GM23338 (cell line): ENCODE measurements at regions not wholly inside any gene's neighbourhood (a gene's known extent, or its start where the extent isn't known, plus 50 kb on each side); places are given as distances from the start of the nearest gene placed in this dataset.

Experiments
- ATAC-seq: fragments of 200-7000 bp; cut with Tn5 transposase; 3 replicates; pipeline ENCODE4 v1.9.1; 2020
- DNase-seq: peaks from one replicate; pipeline ENCODE4 v3.0.0-alpha.2; 2015; ENCODE audit warnings: low spot score
- H2AFZ ChIP-seq: fragments of 200-600 bp; sonication (generic); 2 replicates; pipeline ENCODE4 v1.8.0; 2016; ENCODE audit warnings: antibody characterized with exemption, mild to moderate bottlenecking, moderate library complexity
- H3F3A ChIP-seq: fragments of 200-600 bp; sonication (generic); replicated peaks from 2 replicates; pipeline ENCODE4 v1.8.0; 2017; ENCODE audit warnings: antibody characterized with exemption, mixed run types, low read depth
- H3K27ac ChIP-seq: fragments of 200-600 bp; sonication (generic); 2 replicates; pipeline ENCODE4 v1.6.1; 2016; ENCODE audit warnings: low read depth
- H3K27me3 ChIP-seq: fragments of 200-600 bp; sonication (generic); 2 replicates; pipeline ENCODE4 v1.8.0; 2016; ENCODE audit warnings: mild to moderate bottlenecking, mixed run types, moderate library complexity; ENCODE audit not compliant: insufficient read depth
- H3K36me3 ChIP-seq: fragments of 200-600 bp; sonication (generic); 2 replicates; pipeline ENCODE4 v1.8.0; 2016; ENCODE audit warnings: mild to moderate bottlenecking; ENCODE audit not compliant: insufficient read depth
- H3K4me1 ChIP-seq: fragments of 200-600 bp; sonication (generic); 2 replicates; pipeline ENCODE4 v1.8.0; 2016; ENCODE audit warnings: mild to moderate bottlenecking, moderate library complexity; ENCODE audit not compliant: insufficient read depth
- H3K4me2 ChIP-seq: fragments of 200-600 bp; sonication (generic); 2 replicates; pipeline ENCODE4 v1.7.1; 2017; ENCODE audit warnings: mixed run types
- H3K4me3 ChIP-seq: fragments of 200-600 bp; sonication (generic); 2 replicates; pipeline ENCODE4 v1.6.1; 2016; ENCODE audit warnings: mixed run types
- H3K79me2 ChIP-seq: fragments of 200-600 bp; sonication (generic); replicated peaks from 2 replicates; pipeline ENCODE4 v1.8.0; 2017; ENCODE audit warnings: mild to moderate bottlenecking; ENCODE audit not compliant: insufficient read depth
- H3K9me2 ChIP-seq: fragments of 200-600 bp; sonication (generic); 2 replicates; pipeline ENCODE4 v1.8.0; 2017; ENCODE audit not compliant: insufficient read depth
- H4K20me1 ChIP-seq: fragments of 200-600 bp; sonication (generic); replicated peaks from 2 replicates; pipeline ENCODE4 v1.8.0; 2017; ENCODE audit warnings: mild to moderate bottlenecking; ENCODE audit not compliant: insufficient read depth
- H3K27ac Mint-ChIP-seq: 2 replicates; pipeline ENCODE4 v1.8.0; 2020; ENCODE audit warnings: inconsistent platforms, mild to moderate bottlenecking, moderate library complexity, mixed read lengths
- H3K27me3 Mint-ChIP-seq: 3 replicates; pipeline ENCODE4 v1.8.0; 2022; ENCODE audit warnings: low read depth, mild to moderate bottlenecking, moderate library complexity, mixed read lengths, inconsistent platforms; ENCODE audit not compliant: insufficient read depth, poor library complexity
- H3K36me3 Mint-ChIP-seq: 3 replicates; pipeline ENCODE4 v1.8.0; 2021; ENCODE audit warnings: low read depth, mild to moderate bottlenecking, inconsistent platforms, moderate library complexity, mixed read lengths
- H3K4me1 Mint-ChIP-seq: 3 replicates; pipeline ENCODE4 v1.8.0; 2020; ENCODE audit warnings: mild to moderate bottlenecking, inconsistent platforms, mixed read lengths
- H3K4me3 Mint-ChIP-seq: 3 replicates; pipeline ENCODE4 v1.8.0; 2021; ENCODE audit warnings: moderate library complexity, mild to moderate bottlenecking, inconsistent platforms, mixed read lengths
- H3K9me3 Mint-ChIP-seq: 3 replicates; pipeline ENCODE4 v1.8.0; 2020; ENCODE audit warnings: moderate library complexity, mild to moderate bottlenecking, inconsistent platforms, mixed read lengths
- EZH2 ChIP-seq: fragments of 200-600 bp; sonication (generic); IDR thresholded peaks from one replicate; pipeline ENCODE4 v1.8.0; 2017; ENCODE audit warnings: antibody characterized with exemption, mild to moderate bottlenecking, low read depth; ENCODE audit not compliant: unreplicated experiment
- EZH2phosphoT487 ChIP-seq: fragments of 200-600 bp; sonication (generic); IDR thresholded peaks from one replicate; pipeline ENCODE4 v1.8.1; 2018; ENCODE audit warnings: antibody characterized with exemption; ENCODE audit not compliant: unreplicated experiment
- JUNB ChIP-seq: IDR thresholded peaks from one replicate; pipeline ENCODE4 v1.6.1; 2016; ENCODE audit warnings: antibody characterized with exemption; ENCODE audit not compliant: unreplicated experiment
- NANOG ChIP-seq: IDR thresholded peaks from 2 replicates; pipeline ENCODE4 v1.6.1; 2016; ENCODE audit warnings: antibody characterized with exemption, borderline replicate concordance
- POLR2AphosphoS5 ChIP-seq: IDR thresholded peaks from 2 replicates; pipeline ENCODE4 v1.6.1; 2016; ENCODE audit warnings: antibody characterized with exemption, low read depth
- STAT1 ChIP-seq: IDR thresholded peaks from one replicate; pipeline ENCODE4 v1.6.1; 2016; ENCODE audit warnings: antibody characterized with exemption; ENCODE audit not compliant: unreplicated experiment
- ZNF331 ChIP-seq: fragments of 250-450 bp; sonication (Bioruptor Pico); IDR thresholded peaks from 2 replicates; pipeline ENCODE4 v1.5.0; 2020; ENCODE audit warnings: low read depth, mild to moderate bottlenecking, moderate library complexity
- TF ChIP-seq, protein P1 (sequence below), 2 experiments: fragments of 200-600 bp in 1 of 2; sonication (generic) in 1 of 2; conservative IDR thresholded peaks; 2 replicates each; pipeline versions ENCODE4 v1.5.1 to v1.6.1; 2016 to 2017; ENCODE audit warnings: antibody characterized with exemption in 2 of 2, low read depth in 2 of 2, mild to moderate bottlenecking in 2 of 2, moderate library complexity in 1 of 2
- TF ChIP-seq, protein P2 (sequence below): IDR thresholded peaks from 2 replicates; pipeline ENCODE4 v1.6.1; 2016; ENCODE audit warnings: antibody characterized with exemption
- TF ChIP-seq, protein P3 (sequence below): fragments of 250-450 bp; sonication (Bioruptor Pico); IDR thresholded peaks from 2 replicates; pipeline ENCODE4 v1.5.0; 2020; ENCODE audit warnings: mild to moderate bottlenecking, moderate library complexity

DNA sequence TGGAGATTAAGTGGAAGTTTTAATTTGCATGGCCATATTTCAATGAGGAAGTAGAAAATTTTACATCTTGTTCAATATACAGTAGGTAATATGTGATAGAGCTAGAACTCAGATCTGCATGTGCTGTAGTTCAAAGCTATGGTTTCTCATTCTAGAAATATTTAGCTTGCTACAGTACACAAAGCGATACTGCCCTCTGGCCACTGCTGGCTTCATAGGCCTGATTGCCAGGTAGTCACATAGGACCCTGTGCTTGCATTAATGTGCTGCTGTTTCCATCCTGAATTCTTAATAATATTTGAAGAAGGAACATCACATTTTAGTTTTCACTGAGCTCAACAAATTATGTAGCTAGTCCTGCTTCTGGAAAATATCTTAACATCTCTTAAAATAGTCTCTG lies 87.0 kb downstream of the PLSCR2 start:
- peak; percentile 68 for ATAC-seq
- Histone ChIP-seq H3K27me3 (no peaks in the 10 kb centered on the region), H3K36me3 (no peaks in the 10 kb centered on the region), H2AFZ (no peak overlapping the region), H3K4me2 (no peak overlapping the region), H4K20me1 (no peaks in the 10 kb centered on the region), H3K79me2 (no peaks in the 10 kb centered on the region), H3K27ac (no peak overlapping the region), H3K9me2 (no peaks in the 10 kb centered on the region), H3F3A (no peaks in the 10 kb centered on the region), H3K4me1 (peaks cover 6% of the 10 kb centered on the region; the same call in 1 of the 2 replicates), H3K4me3 (no peak overlapping the region)
- no peak overlapping the region for H3K27ac Mint-ChIP-seq
- peaks cover 10% of the 10 kb centered on the region; the same call in 2 of the 3 replicates for H3K4me1 Mint-ChIP-seq
- H3K9me3 Mint-ChIP-seq: no peaks in the 10 kb centered on the region; the same call in 2 of the 3 replicates
- H3K36me3 Mint-ChIP-seq: no peaks in the 10 kb centered on the region; the same call in 2 of the 3 replicates
- no peak for TF ChIP-seq EZH2phosphoT487
- TF ChIP-seq, protein P1, sequence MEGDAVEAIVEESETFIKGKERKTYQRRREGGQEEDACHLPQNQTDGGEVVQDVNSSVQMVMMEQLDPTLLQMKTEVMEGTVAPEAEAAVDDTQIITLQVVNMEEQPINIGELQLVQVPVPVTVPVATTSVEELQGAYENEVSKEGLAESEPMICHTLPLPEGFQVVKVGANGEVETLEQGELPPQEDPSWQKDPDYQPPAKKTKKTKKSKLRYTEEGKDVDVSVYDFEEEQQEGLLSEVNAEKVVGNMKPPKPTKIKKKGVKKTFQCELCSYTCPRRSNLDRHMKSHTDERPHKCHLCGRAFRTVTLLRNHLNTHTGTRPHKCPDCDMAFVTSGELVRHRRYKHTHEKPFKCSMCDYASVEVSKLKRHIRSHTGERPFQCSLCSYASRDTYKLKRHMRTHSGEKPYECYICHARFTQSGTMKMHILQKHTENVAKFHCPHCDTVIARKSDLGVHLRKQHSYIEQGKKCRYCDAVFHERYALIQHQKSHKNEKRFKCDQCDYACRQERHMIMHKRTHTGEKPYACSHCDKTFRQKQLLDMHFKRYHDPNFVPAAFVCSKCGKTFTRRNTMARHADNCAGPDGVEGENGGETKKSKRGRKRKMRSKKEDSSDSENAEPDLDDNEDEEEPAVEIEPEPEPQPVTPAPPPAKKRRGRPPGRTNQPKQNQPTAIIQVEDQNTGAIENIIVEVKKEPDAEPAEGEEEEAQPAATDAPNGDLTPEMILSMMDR (conservative IDR thresholded peaks at IDR 0.05; ENCODE audit: low read depth in 2 of 2): peak; percentile 51 to 73; a peak in 3 of 4 replicates
- peaks cover 3% of the 10 kb centered on the region for H3K27me3 Mint-ChIP-seq
- no peak overlapping the region for H3K4me3 Mint-ChIP-seq
- DNase-seq: peak; percentile 53

DNA sequence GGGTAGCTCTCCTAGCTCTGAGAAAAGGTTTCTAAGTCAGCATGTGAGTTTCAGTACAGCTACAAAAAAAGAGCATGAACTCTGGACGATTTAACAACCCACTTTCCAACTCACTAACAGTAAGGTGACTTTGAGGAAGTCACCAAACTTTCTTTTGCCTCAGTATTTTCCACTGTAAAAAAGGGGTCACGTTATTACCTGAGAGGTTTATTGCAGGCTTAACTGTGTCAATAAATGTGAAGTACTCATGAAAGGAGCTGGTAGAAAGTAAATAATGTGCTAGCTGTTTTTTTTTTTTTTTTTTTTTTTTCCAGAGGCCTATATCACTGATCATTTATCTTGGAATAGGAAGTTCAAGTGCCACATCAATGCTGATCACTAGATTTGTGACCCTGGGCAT lies 89.3 kb downstream of the PLSCR2 start:
- Histone ChIP-seq H3K79me2 (no peaks in the 10 kb centered on the region), H2AFZ (no peak overlapping the region), H3K4me3 (no peak overlapping the region), H3K27me3 (no peaks in the 10 kb centered on the region), H3K4me1 (peaks cover 6% of the 10 kb centered on the region; the same call in 1 of the 2 replicates), H3K4me2 (no peak overlapping the region), H3K36me3 (no peaks in the 10 kb centered on the region), H3F3A (no peaks in the 10 kb centered on the region), H4K20me1 (no peaks in the 10 kb centered on the region), H3K27ac (no peak overlapping the region), H3K9me2 (no peaks in the 10 kb centered on the region)
- H3K36me3 Mint-ChIP-seq: no peaks in the 10 kb centered on the region; the same call in 2 of the 3 replicates
- H3K9me3 Mint-ChIP-seq: no peaks in the 10 kb centered on the region; the same call in 2 of the 3 replicates
- H3K27ac Mint-ChIP-seq: no peak overlapping the region
- peaks cover 3% of the 10 kb centered on the region for H3K27me3 Mint-ChIP-seq
- peaks cover 10% of the 10 kb centered on the region; the same call in 2 of the 3 replicates for H3K4me1 Mint-ChIP-seq
- H3K4me3 Mint-ChIP-seq: no peak overlapping the region
- DNase-seq (no peak), ATAC-seq (no peak)
- TF ChIP-seq, protein P1 (conservative IDR thresholded peaks at IDR 0.05; ENCODE audit: low read depth in 2 of 2): no peak
- no peak for TF ChIP-seq EZH2
- no peak for TF ChIP-seq EZH2phosphoT487
- no peak for TF ChIP-seq JUNB
- no peak for TF ChIP-seq STAT1
- TF ChIP-seq ZNF331 (CRISPR knock-in tag): no peak
- TF ChIP-seq, protein P2, sequence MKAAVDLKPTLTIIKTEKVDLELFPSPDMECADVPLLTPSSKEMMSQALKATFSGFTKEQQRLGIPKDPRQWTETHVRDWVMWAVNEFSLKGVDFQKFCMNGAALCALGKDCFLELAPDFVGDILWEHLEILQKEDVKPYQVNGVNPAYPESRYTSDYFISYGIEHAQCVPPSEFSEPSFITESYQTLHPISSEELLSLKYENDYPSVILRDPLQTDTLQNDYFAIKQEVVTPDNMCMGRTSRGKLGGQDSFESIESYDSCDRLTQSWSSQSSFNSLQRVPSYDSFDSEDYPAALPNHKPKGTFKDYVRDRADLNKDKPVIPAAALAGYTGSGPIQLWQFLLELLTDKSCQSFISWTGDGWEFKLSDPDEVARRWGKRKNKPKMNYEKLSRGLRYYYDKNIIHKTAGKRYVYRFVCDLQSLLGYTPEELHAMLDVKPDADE: no peak
- no peak for TF ChIP-seq POLR2AphosphoS5
- TF ChIP-seq, protein P3, sequence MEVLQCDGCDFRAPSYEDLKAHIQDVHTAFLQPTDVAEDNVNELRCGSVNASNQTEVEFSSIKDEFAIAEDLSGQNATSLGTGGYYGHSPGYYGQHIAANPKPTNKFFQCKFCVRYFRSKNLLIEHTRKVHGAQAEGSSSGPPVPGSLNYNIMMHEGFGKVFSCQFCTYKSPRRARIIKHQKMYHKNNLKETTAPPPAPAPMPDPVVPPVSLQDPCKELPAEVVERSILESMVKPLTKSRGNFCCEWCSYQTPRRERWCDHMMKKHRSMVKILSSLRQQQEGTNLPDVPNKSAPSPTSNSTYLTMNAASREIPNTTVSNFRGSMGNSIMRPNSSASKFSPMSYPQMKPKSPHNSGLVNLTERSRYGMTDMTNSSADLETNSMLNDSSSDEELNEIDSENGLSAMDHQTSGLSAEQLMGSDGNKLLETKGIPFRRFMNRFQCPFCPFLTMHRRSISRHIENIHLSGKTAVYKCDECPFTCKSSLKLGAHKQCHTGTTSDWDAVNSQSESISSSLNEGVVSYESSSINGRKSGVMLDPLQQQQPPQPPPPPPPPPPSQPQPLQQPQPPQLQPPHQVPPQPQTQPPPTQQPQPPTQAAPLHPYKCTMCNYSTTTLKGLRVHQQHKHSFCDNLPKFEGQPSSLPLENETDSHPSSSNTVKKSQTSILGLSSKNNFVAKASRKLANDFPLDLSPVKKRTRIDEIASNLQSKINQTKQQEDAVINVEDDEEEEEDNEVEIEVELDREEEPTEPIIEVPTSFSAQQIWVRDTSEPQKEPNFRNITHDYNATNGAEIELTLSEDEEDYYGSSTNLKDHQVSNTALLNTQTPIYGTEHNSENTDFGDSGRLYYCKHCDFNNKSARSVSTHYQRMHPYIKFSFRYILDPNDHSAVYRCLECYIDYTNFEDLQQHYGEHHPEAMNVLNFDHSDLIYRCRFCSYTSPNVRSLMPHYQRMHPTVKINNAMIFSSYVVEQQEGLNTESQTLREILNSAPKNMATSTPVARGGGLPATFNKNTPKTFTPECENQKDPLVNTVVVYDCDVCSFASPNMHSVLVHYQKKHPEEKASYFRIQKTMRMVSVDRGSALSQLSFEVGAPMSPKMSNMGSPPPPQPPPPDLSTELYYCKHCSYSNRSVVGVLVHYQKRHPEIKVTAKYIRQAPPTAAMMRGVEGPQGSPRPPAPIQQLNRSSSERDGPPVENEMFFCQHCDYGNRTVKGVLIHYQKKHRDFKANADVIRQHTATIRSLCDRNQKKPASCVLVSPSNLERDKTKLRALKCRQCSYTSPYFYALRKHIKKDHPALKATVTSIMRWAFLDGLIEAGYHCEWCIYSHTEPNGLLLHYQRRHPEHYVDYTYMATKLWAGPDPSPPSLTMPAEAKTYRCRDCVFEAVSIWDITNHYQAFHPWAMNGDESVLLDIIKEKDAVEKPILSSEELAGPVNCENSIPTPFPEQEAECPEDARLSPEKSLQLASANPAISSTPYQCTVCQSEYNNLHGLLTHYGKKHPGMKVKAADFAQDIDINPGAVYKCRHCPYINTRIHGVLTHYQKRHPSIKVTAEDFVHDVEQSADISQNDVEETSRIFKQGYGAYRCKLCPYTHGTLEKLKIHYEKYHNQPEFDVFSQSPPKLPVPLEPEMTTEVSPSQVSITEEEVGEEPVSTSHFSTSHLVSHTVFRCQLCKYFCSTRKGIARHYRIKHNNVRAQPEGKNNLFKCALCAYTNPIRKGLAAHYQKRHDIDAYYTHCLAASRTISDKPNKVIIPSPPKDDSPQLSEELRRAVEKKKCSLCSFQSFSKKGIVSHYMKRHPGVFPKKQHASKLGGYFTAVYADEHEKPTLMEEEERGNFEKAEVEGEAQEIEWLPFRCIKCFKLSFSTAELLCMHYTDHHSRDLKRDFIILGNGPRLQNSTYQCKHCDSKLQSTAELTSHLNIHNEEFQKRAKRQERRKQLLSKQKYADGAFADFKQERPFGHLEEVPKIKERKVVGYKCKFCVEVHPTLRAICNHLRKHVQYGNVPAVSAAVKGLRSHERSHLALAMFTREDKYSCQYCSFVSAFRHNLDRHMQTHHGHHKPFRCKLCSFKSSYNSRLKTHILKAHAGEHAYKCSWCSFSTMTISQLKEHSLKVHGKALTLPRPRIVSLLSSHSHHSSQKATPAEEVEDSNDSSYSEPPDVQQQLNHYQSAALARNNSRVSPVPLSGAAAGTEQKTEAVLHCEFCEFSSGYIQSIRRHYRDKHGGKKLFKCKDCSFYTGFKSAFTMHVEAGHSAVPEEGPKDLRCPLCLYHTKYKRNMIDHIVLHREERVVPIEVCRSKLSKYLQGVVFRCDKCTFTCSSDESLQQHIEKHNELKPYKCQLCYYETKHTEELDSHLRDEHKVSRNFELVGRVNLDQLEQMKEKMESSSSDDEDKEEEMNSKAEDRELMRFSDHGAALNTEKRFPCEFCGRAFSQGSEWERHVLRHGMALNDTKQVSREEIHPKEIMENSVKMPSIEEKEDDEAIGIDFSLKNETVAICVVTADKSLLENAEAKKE (CRISPR knock-in tag): no peak
- no peak for TF ChIP-seq NANOG
